B cell (primary cell): ENCODE measurements at regions not wholly inside any gene's neighbourhood (a gene's known extent, or its start where the extent isn't known, plus 50 kb on each side); places are given as distances from the start of the nearest gene placed in this dataset.

Source experiments
- EZH2 ChIP-seq: IDR thresholded peaks from 2 replicates; pipeline ENCODE4 v1.6.1; 2012; ENCODE audit warnings: borderline replicate concordance, low read depth, mild to moderate bottlenecking, moderate library complexity, low read length; ENCODE audit not compliant: insufficient read depth, poor library complexity, severe bottlenecking
- TF ChIP-seq, protein P1 (sequence below): fragments of 200-600 bp; IDR thresholded peaks from one replicate; pipeline ENCODE4 v1.8.0; 2022; ENCODE audit warnings: antibody characterized with exemption, mild to moderate bottlenecking

DNA sequence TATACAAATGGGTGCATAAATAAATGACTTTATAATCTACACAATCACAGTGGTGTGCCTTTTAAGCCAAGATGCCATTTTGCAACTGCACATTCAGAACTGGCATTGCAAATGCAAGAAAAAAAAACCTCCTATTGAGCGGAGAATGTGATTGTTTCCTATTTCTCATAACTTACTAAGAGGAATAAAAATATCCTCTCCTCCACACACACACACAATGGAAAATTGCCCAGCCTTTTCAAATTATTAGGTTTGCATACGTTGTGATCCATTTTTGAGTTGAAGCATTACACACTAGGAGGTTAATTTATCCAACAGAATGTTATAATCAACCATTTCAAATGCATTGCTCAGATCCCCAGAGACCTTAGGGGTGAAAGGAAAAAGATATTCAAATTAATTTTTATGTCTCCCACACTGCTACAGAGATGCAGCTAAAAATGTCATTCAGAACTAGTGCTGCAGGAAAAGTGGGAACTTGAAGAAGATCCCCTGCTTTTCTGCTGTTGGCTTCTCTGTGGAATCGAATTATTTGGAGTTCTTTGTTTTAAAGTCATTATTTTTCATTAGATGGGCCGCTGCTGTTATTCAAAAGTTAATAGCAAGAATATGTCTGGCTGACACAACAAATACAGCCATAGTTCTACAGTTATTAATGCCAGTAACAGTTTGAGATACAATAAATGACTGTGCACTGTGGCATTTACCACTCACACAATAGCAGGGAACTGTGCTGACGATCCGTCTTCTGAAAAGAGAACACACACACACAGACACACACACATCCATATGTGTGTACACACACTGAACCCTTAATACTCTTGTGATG is 299.9 kb upstream of the ANO5 start:
- TF ChIP-seq, protein P1, sequence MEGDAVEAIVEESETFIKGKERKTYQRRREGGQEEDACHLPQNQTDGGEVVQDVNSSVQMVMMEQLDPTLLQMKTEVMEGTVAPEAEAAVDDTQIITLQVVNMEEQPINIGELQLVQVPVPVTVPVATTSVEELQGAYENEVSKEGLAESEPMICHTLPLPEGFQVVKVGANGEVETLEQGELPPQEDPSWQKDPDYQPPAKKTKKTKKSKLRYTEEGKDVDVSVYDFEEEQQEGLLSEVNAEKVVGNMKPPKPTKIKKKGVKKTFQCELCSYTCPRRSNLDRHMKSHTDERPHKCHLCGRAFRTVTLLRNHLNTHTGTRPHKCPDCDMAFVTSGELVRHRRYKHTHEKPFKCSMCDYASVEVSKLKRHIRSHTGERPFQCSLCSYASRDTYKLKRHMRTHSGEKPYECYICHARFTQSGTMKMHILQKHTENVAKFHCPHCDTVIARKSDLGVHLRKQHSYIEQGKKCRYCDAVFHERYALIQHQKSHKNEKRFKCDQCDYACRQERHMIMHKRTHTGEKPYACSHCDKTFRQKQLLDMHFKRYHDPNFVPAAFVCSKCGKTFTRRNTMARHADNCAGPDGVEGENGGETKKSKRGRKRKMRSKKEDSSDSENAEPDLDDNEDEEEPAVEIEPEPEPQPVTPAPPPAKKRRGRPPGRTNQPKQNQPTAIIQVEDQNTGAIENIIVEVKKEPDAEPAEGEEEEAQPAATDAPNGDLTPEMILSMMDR: no peak
- no peak for TF ChIP-seq EZH2
